ENCODE measurements at regions not wholly inside any gene's neighbourhood (a gene's known extent, or its start where the extent isn't known, plus 50 kb on each side); places are given as distances from the start of the nearest gene placed in this dataset.

DNA sequence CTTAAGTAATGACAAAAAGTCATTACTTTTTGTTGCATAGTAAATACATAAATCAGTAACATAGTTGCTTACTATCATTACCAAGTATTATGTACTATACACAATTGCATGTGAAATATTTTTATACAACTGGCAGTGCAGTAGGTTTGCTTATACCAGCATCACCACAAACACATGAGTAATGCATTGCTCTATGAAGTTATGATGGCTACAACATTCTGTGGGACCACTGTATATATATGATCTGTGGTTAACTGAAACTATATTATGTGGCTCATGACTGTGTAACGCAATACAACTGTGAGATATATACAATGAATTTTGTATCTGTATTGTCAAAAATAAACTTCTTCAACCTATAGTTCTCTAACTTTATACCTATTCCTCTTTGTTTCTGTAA lies 113.7 kb upstream of the RBMS3 start:
- TF ChIP-seq CTCF (IDR thresholded peaks at IDR 0.05 in 4 of 5, conservative IDR thresholded peaks at IDR 0.05 in 1 of 5) (no peak), POLR2A (IDR thresholded peaks at IDR 0.05) (no peak)

All from gastrocnemius medialis (tissue), 4 donors.